Germinal center (tissue), 1 donor: ENCODE measurements at regions not wholly inside any gene's neighbourhood (a gene's known extent, or its start where the extent isn't known, plus 50 kb on each side); places are given as distances from the start of the nearest gene placed in this dataset.

ENCODE experiments used
- DNase-seq: peaks from one replicate; pipeline ENCODE4 v3.0.0; 2012; ENCODE audit warnings: mixed read lengths, low spot score

GRCh38 chr14:104342435-104343293 is 204.3 kb downstream of the KIF26A start:
- no peak for DNase-seq

DNA sequence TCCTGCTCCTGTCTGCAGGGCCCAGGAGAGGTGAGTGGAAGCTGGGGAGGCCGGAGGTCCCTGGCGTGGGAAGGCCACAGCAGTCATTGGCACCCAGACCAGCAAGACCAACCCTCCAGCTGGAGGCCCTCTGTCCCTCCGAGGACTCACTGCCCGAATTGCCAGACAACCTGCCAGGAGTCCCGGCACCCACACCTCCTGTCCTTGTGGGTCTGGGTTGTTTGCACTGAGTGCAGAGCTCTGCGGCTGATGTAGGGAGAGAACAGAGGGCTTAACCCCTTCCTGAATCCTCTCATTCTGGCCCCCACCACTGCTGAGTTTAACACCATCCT is 204.9 kb downstream of the KIF26A start:
- no peak for DNase-seq

GRCh38 chr14:104343690-104344640 is 205.6 kb downstream of the KIF26A start:
- no peak for DNase-seq

DNA sequence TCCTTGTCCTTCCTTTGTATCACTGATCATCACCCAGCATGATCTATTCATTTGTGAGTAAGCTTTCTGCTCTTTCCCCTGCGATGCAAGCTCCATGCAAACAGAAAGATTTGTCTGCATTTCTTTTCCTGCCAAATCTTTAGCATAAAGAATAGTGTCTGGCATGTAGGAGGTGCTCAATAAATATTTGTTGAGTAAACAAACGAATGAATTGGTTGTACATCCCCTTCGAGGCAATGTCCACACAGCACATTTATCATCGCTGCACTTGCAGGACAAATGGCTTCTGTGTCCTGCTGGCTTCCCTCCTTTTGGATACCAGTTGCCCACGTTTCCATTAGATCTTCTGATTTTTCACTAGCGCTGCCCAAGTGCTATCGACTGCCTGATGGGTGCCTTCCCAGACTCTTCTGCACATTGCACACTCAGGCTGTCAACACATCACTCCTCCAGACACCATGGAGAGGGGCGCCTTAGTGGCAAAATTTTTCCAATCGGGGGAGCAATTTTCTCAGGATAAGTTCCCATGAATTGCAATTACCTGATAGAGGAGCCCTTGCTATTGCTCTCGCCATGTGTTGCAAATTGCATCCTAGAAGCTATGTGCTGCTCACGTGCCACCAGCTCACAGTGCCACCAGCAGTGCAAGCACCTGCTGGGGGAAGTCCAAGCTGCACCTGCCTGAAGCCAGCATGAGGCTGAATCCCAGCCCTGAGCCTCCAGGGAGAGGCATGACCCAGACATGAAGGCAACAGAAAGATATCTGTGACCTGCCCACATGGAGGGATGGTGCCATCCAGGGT is 206.6 kb downstream of the KIF26A start:
- no peak for DNase-seq

DNA sequence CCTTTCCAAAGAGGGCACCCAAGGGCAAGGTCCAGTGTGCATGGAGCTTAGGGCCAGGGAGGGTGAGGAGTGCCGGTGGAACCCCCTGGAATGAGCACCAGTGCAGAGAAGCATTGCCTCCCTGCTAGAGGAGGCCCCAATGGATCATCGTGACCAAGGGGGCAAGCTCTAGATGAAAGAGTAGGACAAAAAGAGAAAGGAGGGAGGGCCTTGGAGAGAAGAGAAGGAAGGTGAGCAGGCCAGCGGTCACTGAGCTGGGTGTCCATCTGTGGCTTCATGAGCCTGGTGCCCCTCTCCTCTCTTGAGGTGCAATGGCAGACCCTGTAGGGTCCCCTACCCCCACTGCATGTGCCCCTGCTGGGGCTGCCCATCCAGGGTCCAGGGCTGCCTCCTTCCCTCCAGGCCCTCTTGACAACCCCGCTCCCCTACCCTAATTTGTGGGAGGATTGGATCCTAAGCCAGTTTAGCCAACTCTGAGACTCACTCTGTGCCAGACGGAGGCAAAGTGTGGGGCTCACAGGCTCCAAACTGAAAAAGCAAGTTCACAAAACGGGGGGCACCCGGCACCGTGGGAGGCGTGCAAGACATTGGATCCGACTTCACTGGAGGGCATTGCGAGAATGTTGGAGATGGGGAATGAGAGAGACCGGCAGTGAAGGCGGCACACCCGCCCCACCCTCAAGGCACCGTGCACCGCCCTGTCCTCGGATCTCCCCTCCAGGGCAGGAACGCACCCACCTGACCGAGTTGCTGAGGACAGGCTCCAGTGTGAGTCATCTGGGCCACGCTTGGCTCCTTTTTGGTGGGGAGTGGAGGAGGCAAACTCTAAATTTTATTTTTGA is 207.5 kb downstream of the KIF26A start:
- DNase-seq, result no peak

DNA sequence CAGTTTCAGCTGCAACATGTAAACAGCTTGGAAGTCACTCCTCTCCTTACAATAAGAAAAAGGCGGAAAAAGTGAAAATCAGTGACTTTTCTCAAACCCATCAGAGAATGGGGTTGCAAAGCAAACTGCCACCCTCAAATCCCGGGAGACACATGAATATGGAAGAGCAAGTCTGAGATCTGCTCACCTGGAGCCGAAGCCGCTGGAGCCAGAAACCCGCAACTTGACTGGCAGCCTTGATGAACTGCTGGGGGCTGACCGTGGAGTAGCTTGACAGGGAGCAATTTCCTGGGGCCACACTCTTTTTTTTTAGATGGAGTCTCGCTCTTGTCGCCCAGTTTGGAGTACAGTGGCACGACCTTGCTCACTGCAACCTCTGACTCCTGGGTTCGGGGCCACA is 208.2 kb downstream of the KIF26A start:
- no peak for DNase-seq

DNA sequence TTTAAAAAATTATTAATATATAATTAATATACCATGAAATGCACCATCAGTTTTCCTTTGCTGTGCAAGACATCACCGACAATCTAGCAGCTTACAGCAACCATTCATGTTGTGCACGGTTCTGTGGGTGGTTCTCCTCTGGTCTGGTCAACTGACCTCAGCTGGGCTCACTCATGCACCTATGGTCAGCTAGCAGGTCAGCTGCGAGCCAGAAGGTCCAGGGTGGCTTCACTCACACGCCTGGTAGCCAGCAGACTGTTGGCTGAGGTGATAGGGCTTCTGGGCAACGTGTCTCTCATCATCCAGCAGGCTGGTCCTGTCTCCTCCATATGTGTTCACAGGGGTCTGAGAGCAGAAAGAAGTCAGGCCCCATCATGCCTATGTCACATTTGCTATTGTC is 210.4 kb downstream of the KIF26A start:
- DNase-seq, result no peak

DNA sequence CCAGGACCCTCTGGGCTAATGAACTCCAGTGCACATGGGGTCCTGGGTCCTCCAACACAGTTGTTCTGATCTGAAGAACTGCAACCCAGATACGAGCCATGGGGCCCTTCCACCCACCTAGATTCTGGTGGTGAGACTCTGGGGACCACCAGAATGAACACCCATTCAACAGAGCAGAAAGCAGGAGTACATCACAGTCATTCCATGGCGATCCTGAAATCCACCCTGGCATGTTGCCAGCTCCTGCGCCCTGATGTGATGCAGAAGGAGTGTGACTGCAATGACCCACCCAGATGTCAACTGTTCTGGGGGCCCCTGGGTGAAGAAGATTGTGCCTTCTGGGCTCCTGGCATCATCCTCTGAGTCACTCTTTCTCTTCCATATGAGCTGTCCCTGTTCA is 211.6 kb downstream of the KIF26A start:
- no peak for DNase-seq

GRCh38 chr14:104350463-104351185 is 212.2 kb downstream of the KIF26A start:
- DNase-seq, result no peak

DNA sequence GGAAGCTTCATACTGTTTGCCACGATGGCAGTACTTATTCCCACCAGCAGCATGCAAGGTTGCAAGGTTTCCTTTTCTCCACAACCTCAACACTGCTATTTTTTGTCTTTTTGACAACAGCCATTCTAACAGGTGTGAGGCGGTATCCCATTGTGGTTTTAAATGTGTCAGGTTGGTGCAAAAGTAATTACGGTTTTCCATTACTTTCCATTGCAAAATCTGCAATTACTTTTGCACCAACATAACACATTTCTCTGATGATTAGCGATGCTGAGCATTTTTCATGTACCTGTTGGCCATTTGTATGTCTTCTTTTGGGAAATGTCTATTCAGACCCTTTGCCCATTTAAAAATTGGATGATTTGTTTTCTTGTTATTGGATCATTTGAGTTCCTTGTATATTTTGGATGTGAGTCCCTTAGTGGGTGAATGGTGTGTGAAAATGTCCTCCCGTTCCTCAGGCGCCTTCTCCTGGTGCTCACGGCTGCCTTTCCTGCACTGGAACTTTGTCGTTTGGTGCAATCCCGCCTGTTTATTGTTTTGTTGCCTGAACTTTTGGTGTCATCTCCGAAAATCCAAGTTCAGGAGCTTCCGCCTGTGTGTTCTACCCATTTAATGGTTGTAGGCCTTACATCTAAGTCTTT is 213.6 kb downstream of the KIF26A start:
- DNase-seq, result no peak

DNA sequence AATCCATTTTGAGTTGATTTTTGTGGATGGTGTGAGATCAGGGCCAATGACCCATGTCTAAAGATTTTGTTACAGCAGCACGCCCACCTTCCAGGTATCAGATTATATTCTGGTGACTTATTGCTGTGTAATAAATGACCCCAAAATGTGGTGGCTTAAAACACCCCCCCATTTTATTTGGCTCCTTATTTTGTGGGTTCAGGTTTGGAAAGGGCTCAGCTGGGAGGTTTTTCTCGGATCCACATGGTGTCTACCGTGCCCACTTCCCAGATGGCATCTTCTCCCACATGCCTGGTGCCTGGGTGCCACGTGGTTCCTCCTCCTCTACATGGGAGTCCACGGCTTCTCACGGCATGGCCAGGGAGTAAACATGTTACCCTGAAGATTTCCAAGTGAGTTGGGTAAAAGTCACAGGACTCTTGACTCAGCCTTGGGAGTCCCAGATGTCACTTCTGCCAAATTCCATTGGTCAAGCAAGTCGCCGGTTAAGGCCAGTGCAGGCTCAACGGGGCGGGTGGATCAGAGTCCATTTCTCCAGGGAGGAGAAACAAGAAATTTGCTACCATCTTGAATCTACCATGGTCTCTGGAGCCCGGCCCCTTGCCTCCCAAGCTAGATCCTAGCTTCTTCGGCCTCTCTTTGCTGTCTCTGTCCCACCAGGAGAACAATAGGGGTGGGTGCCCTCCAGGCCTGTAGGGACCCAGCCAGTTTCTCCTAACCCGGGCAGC is 214.3 kb downstream of the KIF26A start:
- DNase-seq, result no peak

DNA sequence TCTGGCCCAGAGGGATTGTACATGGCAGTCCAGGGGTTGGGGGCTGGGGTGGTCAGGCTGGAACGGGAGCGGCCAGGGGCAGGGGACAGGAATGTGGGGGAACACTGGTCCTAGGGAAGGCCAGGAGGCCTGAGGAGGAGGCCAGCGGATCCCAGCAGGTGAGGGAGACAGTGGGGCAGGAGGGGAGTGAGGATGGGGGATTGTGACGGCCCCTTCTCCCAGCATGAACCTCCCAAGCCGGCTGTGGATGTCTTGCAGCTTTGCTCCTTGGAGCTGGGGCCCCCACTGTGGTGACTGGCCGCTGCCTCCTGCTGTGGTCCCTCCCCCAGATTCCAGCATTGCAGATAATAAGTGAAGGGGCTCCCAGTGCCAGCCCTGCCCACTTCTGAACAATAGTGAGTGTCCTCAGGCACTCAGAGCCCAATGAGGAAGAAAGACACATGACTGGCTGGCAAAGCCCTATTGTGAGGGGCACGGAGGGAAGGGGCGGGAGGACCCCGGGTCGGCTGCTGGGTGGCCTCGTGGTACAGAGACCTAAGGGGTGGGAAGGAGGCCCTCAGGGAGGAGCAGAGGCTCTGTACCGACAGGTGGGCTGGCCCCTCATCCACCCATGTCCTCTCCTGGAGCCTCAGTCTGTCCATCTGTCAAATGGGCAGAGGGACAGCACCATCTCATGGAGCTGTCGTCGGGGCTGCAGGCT is 215.0 kb downstream of the KIF26A start:
- DNase-seq, result no peak

DNA sequence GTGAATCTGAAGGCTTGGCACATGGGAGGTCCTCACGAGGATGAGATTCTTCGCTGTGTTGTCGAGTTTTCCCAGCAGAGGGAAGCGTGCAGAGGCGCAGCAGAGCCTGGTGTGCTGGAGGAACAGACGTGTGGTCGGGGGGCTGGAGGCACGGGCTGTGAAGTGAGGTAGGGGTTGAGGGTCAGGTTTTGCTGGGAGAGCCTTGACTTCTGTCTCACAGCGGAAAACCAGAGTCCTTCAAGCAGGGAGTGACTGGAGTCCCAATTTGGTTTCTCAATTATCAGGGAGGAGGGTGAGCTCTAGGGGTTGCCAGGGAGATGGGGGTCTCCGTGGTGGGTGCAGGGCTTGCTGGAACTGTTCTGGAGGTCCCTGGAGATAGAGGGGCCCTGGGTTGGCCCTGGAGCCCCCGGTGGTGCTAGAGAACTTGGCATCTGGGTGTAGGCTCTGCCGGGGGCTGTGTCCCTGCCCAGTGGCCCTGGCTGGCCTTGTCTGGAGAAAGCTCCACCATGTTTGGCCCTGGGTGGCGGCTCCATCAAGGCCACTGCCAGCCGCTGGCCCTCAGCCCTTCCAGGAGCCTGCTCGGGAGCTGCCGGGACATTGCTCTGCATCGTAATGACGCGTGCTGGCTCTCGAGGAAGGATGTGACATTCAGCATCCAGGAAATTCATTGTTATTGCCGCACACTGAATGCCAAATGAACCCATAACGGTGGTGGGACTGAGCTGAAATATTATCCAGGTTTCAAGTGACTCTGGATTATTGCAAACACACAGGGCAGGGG is 215.7 kb downstream of the KIF26A start:
- DNase-seq, result no peak

- no peak for DNase-seq
These were observed 217.0 kb downstream of the KIF26A start for GRCh38 chr14:104355101-104356019.

DNA sequence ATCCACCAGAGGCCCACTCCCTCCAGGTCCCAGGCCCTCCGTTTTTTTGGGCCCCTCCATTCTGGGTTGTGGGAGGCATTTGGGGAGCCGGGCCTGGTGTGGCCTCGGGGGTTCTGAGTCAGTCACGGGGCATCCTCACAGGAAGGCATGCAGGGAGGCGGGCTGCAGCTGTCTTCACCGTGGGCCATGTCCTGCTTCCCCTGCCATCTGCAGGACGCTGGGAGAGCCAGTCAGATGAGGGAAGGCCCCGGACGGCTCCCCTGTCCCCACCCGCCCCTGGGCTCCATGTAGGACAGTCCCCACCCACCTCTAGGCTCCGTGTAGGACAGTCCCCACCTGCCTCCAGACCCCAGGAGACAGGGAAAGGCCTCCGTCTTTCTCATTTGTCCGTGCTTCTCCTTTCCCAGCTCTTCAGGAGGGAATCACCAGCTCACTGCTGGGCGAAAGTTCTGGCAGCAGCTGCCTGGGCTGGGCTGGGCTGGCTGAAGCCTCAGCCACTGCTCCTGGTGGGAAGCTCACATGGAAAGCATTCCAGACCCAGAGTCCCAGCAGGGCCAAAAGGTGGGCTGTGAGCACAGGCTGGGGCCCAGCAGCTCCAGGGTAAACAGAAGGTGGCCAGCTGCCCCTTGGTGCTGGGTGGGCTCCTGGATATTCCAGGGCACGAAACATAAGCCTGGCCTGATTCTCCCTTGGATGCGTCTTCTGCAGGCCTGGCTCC is 217.8 kb downstream of the KIF26A start:
- no peak for DNase-seq
